Erythroblast (primary cell): ENCODE measurements at regions not wholly inside any gene's neighbourhood (a gene's known extent, or its start where the extent isn't known, plus 50 kb on each side); places are given as distances from the start of the nearest gene placed in this dataset.

Experiments
- GATA1 ChIP-seq: IDR thresholded peaks from 2 replicates; pipeline ENCODE4 v1.6.1; 2011; ENCODE audit warnings: low read depth, mild to moderate bottlenecking, control low read depth, low read length, moderate library complexity
- POLR2A ChIP-seq: IDR thresholded peaks from 2 replicates; pipeline ENCODE4 v1.6.1; 2011; ENCODE audit warnings: mild to moderate bottlenecking, low read length

DNA sequence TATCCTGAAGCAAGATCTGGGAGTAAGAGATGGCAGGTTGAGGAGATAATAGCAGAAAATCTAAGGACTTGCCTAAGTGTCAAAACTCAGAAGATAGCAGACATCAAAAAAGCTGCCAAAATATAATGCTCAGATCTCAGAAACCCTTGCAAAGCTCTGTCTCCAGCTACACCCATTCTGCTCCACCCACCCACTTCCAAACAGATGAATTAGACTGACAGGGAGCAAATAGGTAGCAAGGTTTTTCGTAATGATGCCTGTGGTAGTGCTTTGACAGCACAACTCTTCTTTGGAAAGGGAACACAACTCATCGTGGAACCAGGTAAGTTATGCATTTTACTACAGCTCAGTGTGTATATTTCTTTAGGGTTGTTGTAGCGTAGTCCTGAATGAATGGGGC lies 132.6 kb downstream of the DAD1 start:
- no peak for TF ChIP-seq POLR2A
- TF ChIP-seq GATA1, result no peak
